ENCODE measurements at regions not wholly inside any gene's neighbourhood (a gene's known extent, or its start where the extent isn't known, plus 50 kb on each side); places are given as distances from the start of the nearest gene placed in this dataset.

- no peak for DNase-seq
Measured at GRCh38 chr2:168380500-168380899, 75.6 kb upstream of the CERS6 start.

- DNase-seq = no peak
Measured at GRCh38 chr2:168392024-168392423, 64.0 kb upstream of the CERS6 start.

- DNase-seq = no peak
Measured at GRCh38 chr2:168392797-168393196, 63.3 kb upstream of the CERS6 start.

- DNase-seq = no peak
Measured at GRCh38 chr2:168394262-168394661, 61.8 kb upstream of the CERS6 start.

- no peak for DNase-seq
Measured at GRCh38 chr2:168396131-168396530, 59.9 kb upstream of the CERS6 start.

GRCh38 chr2:168397629-168398028 lies 58.4 kb upstream of the CERS6 start:
- no peak for DNase-seq

GRCh38 chr2:168401048-168401556 lies 55.0 kb upstream of the CERS6 start:
- no peak for DNase-seq

GRCh38 chr2:168401771-168402170 lies 54.3 kb upstream of the CERS6 start:
- no peak for DNase-seq

GRCh38 chr2:168402531-168402930 lies 53.5 kb upstream of the CERS6 start:
- no peak for DNase-seq

- no peak for DNase-seq
Measured at GRCh38 chr2:168403736-168404135, 52.3 kb upstream of the CERS6 start.

GRCh38 chr2:168404764-168405163 lies 51.3 kb upstream of the CERS6 start:
- DNase-seq = no peak

Measured in NCI-H524 treated with DMSO at 0.1 percent for 48 hours (cell line).